K562 (cell line): ENCODE measurements at regions not wholly inside any gene's neighbourhood (a gene's known extent, or its start where the extent isn't known, plus 50 kb on each side); places are given as distances from the start of the nearest gene placed in this dataset.

ENCODE experiments used
- ATAC-seq: fragments of 200-7000 bp; cut with Tn5 transposase; 3 replicates; pipeline ENCODE4 v1.9.1; 2020; ENCODE audit warnings: moderate library complexity
- BruUV-seq: library from RNA; stranded (reverse); fragments of 400-500 nt; replicated peaks from 2 replicates; lab custom pipeline; 2021; lab: Mats Ljungman, UMichigan
- CTCF ChIA-PET: fragments of 300-600 bp; formaldehyde crosslinking; extraction: SDS; loops from one replicate; lab custom pipeline; 2021; ENCODE audit warnings: low intra/inter-chr PET ratio; lab: Yijun Ruan, JAX
- POLR2A ChIA-PET: fragments of 300-600, 350-650 bp; sonication (Branson Sonifier 250); formaldehyde crosslinking; extraction: SDS; loops from one replicate; lab custom pipeline; 2021; ENCODE audit warnings: antibody characterized with exemption, inconsistent platforms; lab: Yijun Ruan, JAX
- DNase-seq, 4 experiments: peaks; one replicate each; pipeline versions ENCODE4 v3.0.0 to v3.0.0-alpha.2; 2011 to 2018; ENCODE audit warnings: low spot score in 3 of 4, mixed read lengths in 3 of 4; ENCODE audit errors: extremely low read depth in 1 of 4
- FAIRE-seq: peaks from 2 replicates; lab custom pipeline; 2011; peaks lifted over from hg19 to GRCh38; lab: Jason Lieb, UNC
- H2AFZ ChIP-seq: 2 replicates; pipeline ENCODE4 v1.6.0; 2011; ENCODE audit warnings: low read depth, low read length, control low read depth, inconsistent platforms
- H3K27ac ChIP-seq: fragments of 200-600 bp; 3 replicates; pipeline ENCODE4 v1.8.0; 2011; ENCODE audit warnings: low read depth, mild to moderate bottlenecking, control low read depth, inconsistent platforms, low read length, moderate library complexity, mixed read lengths; ENCODE audit errors: extremely low read depth
- H3K27me3 ChIP-seq, 2 experiments: fragments of 300-600 bp in 1 of 2; 2 replicates in 1 of 2; 3 replicates in 1 of 2; pipeline versions ENCODE4 v1.6.0 to v1.8.0; 2011; ENCODE audit warnings: inconsistent platforms in 2 of 2, low read length in 2 of 2, mild to moderate bottlenecking in 1 of 2, mixed read lengths in 1 of 2, moderate library complexity in 1 of 2; ENCODE audit not compliant: control insufficient read depth in 2 of 2, insufficient read depth in 2 of 2
- H3K36me3 ChIP-seq: fragments of 300-600 bp; 3 replicates; pipeline ENCODE4 v1.8.0; 2011; ENCODE audit warnings: mild to moderate bottlenecking, low read length, inconsistent platforms; ENCODE audit not compliant: control insufficient read depth, insufficient read depth
- H3K4me1 ChIP-seq, 2 experiments: fragments of 200-600 bp in 1 of 2; replicated peaks in 1 of 2; 2 replicates in 1 of 2; 3 replicates in 1 of 2; pipeline versions ENCODE4 v1.5.1 to v1.8.0; 2011; ENCODE audit warnings: inconsistent platforms in 2 of 2, low read length in 2 of 2, mild to moderate bottlenecking in 1 of 2, mixed read lengths in 1 of 2, moderate library complexity in 1 of 2; ENCODE audit not compliant: control insufficient read depth in 2 of 2, insufficient read depth in 2 of 2
- H3K4me2 ChIP-seq: 2 replicates; pipeline ENCODE4 v1.6.1; 2011; ENCODE audit warnings: low read length, control low read depth, inconsistent platforms, mixed read lengths; ENCODE audit not compliant: insufficient read depth
- H3K4me3 ChIP-seq: fragments of 200-600 bp; sonication (generic), shearing (Covaris generic); 2 replicates; pipeline ENCODE4 v1.5.1; 2016; ENCODE audit warnings: control low read depth, inconsistent platforms
- H3K79me2 ChIP-seq: fragments of 200-600 bp; 3 replicates; pipeline ENCODE4 v1.8.0; 2011; ENCODE audit warnings: low read length, inconsistent platforms; ENCODE audit not compliant: control insufficient read depth, insufficient read depth
- H3K9ac ChIP-seq, 2 experiments: 2 replicates each; pipeline versions ENCODE4 v1.6.0 to v1.6.1; 2011; ENCODE audit warnings: low read depth in 2 of 2, low read length in 2 of 2, control low read depth in 1 of 2, inconsistent platforms in 1 of 2, mild to moderate bottlenecking in 1 of 2, mixed read lengths in 1 of 2; ENCODE audit not compliant: insufficient read depth in 1 of 2
- H3K9me1 ChIP-seq: one replicate; pipeline ENCODE4 v1.6.0; 2011; ENCODE audit warnings: inconsistent platforms, mild to moderate bottlenecking, low read length, moderate library complexity; ENCODE audit not compliant: control insufficient read depth, insufficient read depth
- H3K9me3 ChIP-seq: replicated peaks from 2 replicates; pipeline ENCODE4 v1.5.1; 2011; ENCODE audit warnings: low read depth, low read length, inconsistent platforms; ENCODE audit not compliant: control insufficient read depth, insufficient read depth
- H4K20me1 ChIP-seq: replicated peaks from 2 replicates; pipeline ENCODE4 v1.6.1; 2011; ENCODE audit warnings: low read length, inconsistent platforms, mixed read lengths; ENCODE audit not compliant: control insufficient read depth, insufficient read depth
- CBFA2T3 ChIP-seq: fragments of 450-650 bp; IDR thresholded peaks from 2 replicates; pipeline ENCODE4 v1.6.1; 2017
- CCNT2 ChIP-seq: IDR thresholded peaks from 2 replicates; pipeline ENCODE4 v1.6.1; 2011; ENCODE audit warnings: borderline replicate concordance, low read depth, mild to moderate bottlenecking, moderate library complexity, mixed read lengths, low read length; ENCODE audit not compliant: insufficient read length; ENCODE audit errors: extremely low read depth
- RAD21 ChIP-seq, 2 experiments: fragments of 250-450 bp in 1 of 2; fragments of 450-650 bp in 1 of 2; sonication (Bioruptor Pico) in 1 of 2; formaldehyde crosslinking in 1 of 2; IDR thresholded peaks in 1 of 2; conservative IDR thresholded peaks in 1 of 2; 2 replicates each; pipeline versions ENCODE4 v1.4.0 to v1.8.0; 2020 to 2022; ENCODE audit warnings: mild to moderate bottlenecking in 2 of 2, moderate library complexity in 1 of 2
- TAF15 ChIP-seq: fragments of 200-400 bp; formaldehyde crosslinking; IDR thresholded peaks from 2 replicates; pipeline ENCODE4 v1.6.1; 2017; ENCODE audit warnings: mild to moderate bottlenecking, low read depth, low read length, moderate library complexity
- ZNF121 ChIP-seq: sonication (generic); formaldehyde crosslinking; conservative IDR thresholded peaks from 2 replicates; pipeline ENCODE4 v1.8.0; 2022; ENCODE audit warnings: missing genetic modification reagents
- in situ Hi-C: fragments of 300-500 bp; cut with MboI; formaldehyde crosslinking; loops from 4 replicates; pipeline ENCODE4 v1.15.0; 2018; ENCODE audit warnings: inconsistent platforms, mixed read lengths
- intact Hi-C: fragments of 100-400 bp; cut with micrococcal nuclease; formaldehyde crosslinking; loops from 2 replicates; pipeline ENCODE4 v1.14.2; 2022
- TF ChIP-seq, protein P1 (sequence below): sonication (generic); formaldehyde crosslinking; IDR thresholded peaks from 2 replicates; pipeline ENCODE4 v1.8.1; 2023; ENCODE audit warnings: missing genetic modification reagents, mild to moderate bottlenecking, borderline replicate concordance

DNA sequence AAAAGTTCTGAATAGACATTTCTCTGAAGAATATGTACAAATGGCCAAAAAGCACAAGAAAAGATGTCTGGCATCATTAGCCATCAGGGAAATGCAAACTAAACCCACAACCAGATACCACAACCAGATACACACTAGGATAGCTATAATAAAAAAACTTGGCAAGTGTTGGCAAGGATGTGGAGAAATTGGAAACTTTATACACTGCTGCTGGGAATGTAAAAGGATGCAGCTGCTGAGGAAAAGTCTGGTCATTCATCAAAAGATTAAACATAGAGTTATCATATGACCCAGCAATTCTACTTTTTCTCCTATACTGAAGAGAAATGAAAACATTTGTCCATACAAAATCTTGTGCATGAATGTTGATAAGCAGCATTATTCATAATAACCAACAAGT is 92.3 kb downstream of the UCHL1 start:
- ChIA-PET POLR2A (no interaction called here), CTCF (no interaction called here)
- H3K4me3 ChIP-seq, result no peak overlapping the region
- H3K4me1 ChIP-seq, result no peaks in the 10 kb centered on the region
- TF ChIP-seq CBFA2T3, result no peak
- no peak for TF ChIP-seq ZNF121 (CRISPR knock-in tag)
- TF ChIP-seq RAD21 (CRISPR knock-in tag; conservative IDR thresholded peaks at IDR 0.05 in 1 of 2, IDR thresholded peaks at IDR 0.05 in 1 of 2), result no peak
- no peak for TF ChIP-seq TAF15
- TF ChIP-seq CCNT2, result no peak
- TF ChIP-seq, protein P1, sequence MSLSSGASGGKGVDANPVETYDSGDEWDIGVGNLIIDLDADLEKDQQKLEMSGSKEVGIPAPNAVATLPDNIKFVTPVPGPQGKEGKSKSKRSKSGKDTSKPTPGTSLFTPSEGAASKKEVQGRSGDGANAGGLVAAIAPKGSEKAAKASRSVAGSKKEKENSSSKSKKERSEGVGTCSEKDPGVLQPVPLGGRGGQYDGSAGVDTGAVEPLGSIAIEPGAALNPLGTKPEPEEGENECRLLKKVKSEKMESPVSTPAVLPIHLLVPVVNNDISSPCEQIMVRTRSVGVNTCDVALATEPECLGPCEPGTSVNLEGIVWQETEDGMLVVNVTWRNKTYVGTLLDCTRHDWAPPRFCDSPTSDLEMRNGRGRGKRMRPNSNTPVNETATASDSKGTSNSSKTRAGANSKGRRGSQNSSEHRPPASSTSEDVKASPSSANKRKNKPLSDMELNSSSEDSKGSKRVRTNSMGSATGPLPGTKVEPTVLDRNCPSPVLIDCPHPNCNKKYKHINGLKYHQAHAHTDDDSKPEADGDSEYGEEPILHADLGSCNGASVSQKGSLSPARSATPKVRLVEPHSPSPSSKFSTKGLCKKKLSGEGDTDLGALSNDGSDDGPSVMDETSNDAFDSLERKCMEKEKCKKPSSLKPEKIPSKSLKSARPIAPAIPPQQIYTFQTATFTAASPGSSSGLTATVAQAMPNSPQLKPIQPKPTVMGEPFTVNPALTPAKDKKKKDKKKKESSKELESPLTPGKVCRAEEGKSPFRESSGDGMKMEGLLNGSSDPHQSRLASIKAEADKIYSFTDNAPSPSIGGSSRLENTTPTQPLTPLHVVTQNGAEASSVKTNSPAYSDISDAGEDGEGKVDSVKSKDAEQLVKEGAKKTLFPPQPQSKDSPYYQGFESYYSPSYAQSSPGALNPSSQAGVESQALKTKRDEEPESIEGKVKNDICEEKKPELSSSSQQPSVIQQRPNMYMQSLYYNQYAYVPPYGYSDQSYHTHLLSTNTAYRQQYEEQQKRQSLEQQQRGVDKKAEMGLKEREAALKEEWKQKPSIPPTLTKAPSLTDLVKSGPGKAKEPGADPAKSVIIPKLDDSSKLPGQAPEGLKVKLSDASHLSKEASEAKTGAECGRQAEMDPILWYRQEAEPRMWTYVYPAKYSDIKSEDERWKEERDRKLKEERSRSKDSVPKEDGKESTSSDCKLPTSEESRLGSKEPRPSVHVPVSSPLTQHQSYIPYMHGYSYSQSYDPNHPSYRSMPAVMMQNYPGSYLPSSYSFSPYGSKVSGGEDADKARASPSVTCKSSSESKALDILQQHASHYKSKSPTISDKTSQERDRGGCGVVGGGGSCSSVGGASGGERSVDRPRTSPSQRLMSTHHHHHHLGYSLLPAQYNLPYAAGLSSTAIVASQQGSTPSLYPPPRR, result no peak
- H3K36me3 ChIP-seq, result no peaks in the 10 kb centered on the region
- H3K4me2 ChIP-seq, result no peak overlapping the region
- in situ Hi-C loops (no loop called here), intact Hi-C loops (no loop called here)
- ATAC-seq (no peak), DNase-seq (no peak), FAIRE-seq (no peak)
- H3K9ac ChIP-seq, result no peak overlapping the region
- no peak overlapping the region for H3K27ac ChIP-seq
- no TSS peak for BruUV-seq
- H3K79me2 ChIP-seq, result no peaks in the 10 kb centered on the region
- H2AFZ ChIP-seq, result no peak overlapping the region
- no peaks in the 10 kb centered on the region for H4K20me1 ChIP-seq
- H3K9me1 ChIP-seq, result no peaks in the 10 kb centered on the region
- H3K9me3 ChIP-seq, result no peaks in the 10 kb centered on the region
- H3K27me3 ChIP-seq, result no peaks in the 10 kb centered on the region
